NCI-H524 treated with DMSO at 0.1 percent for 48 hours (cell line): ENCODE measurements at regions not wholly inside any gene's neighbourhood (a gene's known extent, or its start where the extent isn't known, plus 50 kb on each side); places are given as distances from the start of the nearest gene placed in this dataset.

Source experiments
- DNase-seq: peaks from one replicate; lab custom pipeline; 2025; lab: John Stamatoyannopoulos, UW

- no peak for DNase-seq
Measured at GRCh38 chr22:48696371-48696770, 1131.3 kb downstream of the BRD1 start.

GRCh38 chr22:48695731-48696305, 1131.9 kb downstream of the BRD1 start:
- no peak for DNase-seq

- no peak for DNase-seq
Measured at GRCh38 chr22:48695251-48695650, 1132.4 kb downstream of the BRD1 start.

GRCh38 chr22:48694296-48694883, 1133.3 kb downstream of the BRD1 start:
- DNase-seq = no peak

GRCh38 chr22:48693377-48694135, 1134.1 kb downstream of the BRD1 start:
- no peak for DNase-seq

GRCh38 chr22:48692734-48693376, 1134.8 kb downstream of the BRD1 start:
- DNase-seq = no peak

GRCh38 chr22:48691431-48691851, 1136.2 kb downstream of the BRD1 start:
- no peak for DNase-seq

- DNase-seq = no peak
Measured at GRCh38 chr22:48690583-48691317, 1136.9 kb downstream of the BRD1 start.

- no peak for DNase-seq
Measured at GRCh38 chr22:48689206-48689605, 1138.5 kb downstream of the BRD1 start.

GRCh38 chr22:48688366-48688765, 1139.3 kb downstream of the BRD1 start:
- no peak for DNase-seq

- DNase-seq = no peak
Measured at GRCh38 chr22:48687606-48688005, 1140.1 kb downstream of the BRD1 start.

- DNase-seq = no peak
Measured at GRCh38 chr22:48686694-48687302, 1140.9 kb downstream of the BRD1 start.

- no peak for DNase-seq
Measured at GRCh38 chr22:48685767-48686166, 1141.9 kb downstream of the BRD1 start.

- DNase-seq = no peak
Measured at GRCh38 chr22:48683640-48684039, 1144.0 kb downstream of the BRD1 start.

GRCh38 chr22:48682504-48682903, 1145.2 kb downstream of the BRD1 start:
- DNase-seq = no peak

- no peak for DNase-seq
Measured at GRCh38 chr22:48680601-48681000, 1147.1 kb downstream of the BRD1 start.

GRCh38 chr22:48679656-48680555, 1147.8 kb downstream of the BRD1 start:
- no peak for DNase-seq

GRCh38 chr22:48678171-48679135, 1149.2 kb downstream of the BRD1 start:
- no peak for DNase-seq

- DNase-seq = no peak
Measured at GRCh38 chr22:48677621-48678020, 1150.1 kb downstream of the BRD1 start.

- DNase-seq = no peak
Measured at GRCh38 chr22:48677168-48677520, 1150.5 kb downstream of the BRD1 start.
